ENCODE measurements at regions not wholly inside any gene's neighbourhood (a gene's known extent, or its start where the extent isn't known, plus 50 kb on each side); places are given as distances from the start of the nearest gene placed in this dataset.

GRCh38 chr5:72721844-72722243, 94.6 kb upstream of the TNPO1 start:
- Histone ChIP-seq H3K9ac (ENCODE audit: extremely low read depth, insufficient read length, low read length) (no peak overlapping the region), H4K91ac (ENCODE audit: insufficient read length, low read depth, low read length) (no peak overlapping the region), H4K5ac (ENCODE audit: insufficient read length, low read depth, low read length) (no peak overlapping the region), H2AK5ac (ENCODE audit: insufficient read length, low read length) (no peak overlapping the region), H3K14ac (ENCODE audit: insufficient read depth, low read length) (no peak overlapping the region), H4K8ac (replicated peaks; ENCODE audit: insufficient read length, low read depth, low read length) (no peak overlapping the region), H3K9me3 (ENCODE audit: control insufficient read depth, low read depth, low read length) (no peaks in the 10 kb centered on the region), H2BK12ac (ENCODE audit: insufficient read length, low read depth, low read length) (no peak overlapping the region), H3K23ac (ENCODE audit: insufficient read length, low read depth, low read length) (no peak overlapping the region), H3K4me2 (ENCODE audit: insufficient read depth, insufficient read length, low read length) (no peak overlapping the region), H2BK120ac (ENCODE audit: low read depth, low read length, poor library complexity, severe bottlenecking) (no peak overlapping the region), H3T11ph (ENCODE audit: low read length) (no peak overlapping the region), H3K27me3 (ENCODE audit: insufficient read depth, low read length) (no peaks in the 10 kb centered on the region), H3K79me2 (ENCODE audit: insufficient read depth, low read length) (no peaks in the 10 kb centered on the region), H2BK15ac (ENCODE audit: low read depth, low read length) (no peak overlapping the region), H3K4ac (ENCODE audit: low read depth, low read length) (no peak overlapping the region), H2BK20ac (ENCODE audit: low read depth, low read length, poor library complexity, severe bottlenecking) (no peak overlapping the region), H4K20me1 (ENCODE audit: control insufficient read depth, insufficient read depth, insufficient read length) (no peaks in the 10 kb centered on the region), H2AFZ (ENCODE audit: low read length) (no peak overlapping the region), H3K56ac (ENCODE audit: insufficient read length, low read depth, low read length) (no peak overlapping the region), H3K23me2 (ENCODE audit: insufficient read length, low read depth, low read length, poor library complexity, severe bottlenecking) (no peaks in the 10 kb centered on the region), H2BK5ac (ENCODE audit: insufficient read length, low read length) (no peak overlapping the region), H3K27ac (ENCODE audit: insufficient read length, low read depth, low read length) (no peak overlapping the region), H3K79me1 (ENCODE audit: insufficient read depth, low read depth, low read length, poor library complexity, severe bottlenecking) (no peaks in the 10 kb centered on the region), H3K4me1 (ENCODE audit: insufficient read depth, low read length) (no peaks in the 10 kb centered on the region), H3K18ac (ENCODE audit: insufficient read length, low read depth, low read length) (no peak overlapping the region)
- Mint-ChIP-seq H3K4me3 (no peak overlapping the region), H3K27me3 (ENCODE audit: low read depth) (no peaks in the 10 kb centered on the region), H3K9me3 (no peaks in the 10 kb centered on the region; a peak in 1 of 5 replicates), H3K27ac (no peak overlapping the region), H3K4me1 (peaks cover 2 to 3% of the 10 kb centered on the region in 2 experiments; a peak in 2 of 4 replicates), H3K36me3 (ENCODE audit: insufficient read depth in 1 of 3, low read depth in 3 of 3) (no peaks in the 10 kb centered on the region; a peak in 1 of 7 replicates)
- TF ChIP-seq CTCF (conservative IDR thresholded peaks at IDR 0.05) = no peak
- WGBS (ENCODE audit: extremely low coverage, insufficient read length, low lambda C conversion rate) = no CpG with 5 or more reads among the region's 2 CpGs
- DNase-seq = no peak

All from H9 (cell line).